Mucosa of descending colon (tissue), 3 donors: ENCODE measurements at regions not wholly inside any gene's neighbourhood (a gene's known extent, or its start where the extent isn't known, plus 50 kb on each side); places are given as distances from the start of the nearest gene placed in this dataset.
"Not testable (repeated sequence)": the region's sequence is repeated elsewhere in the genome, so short reads cannot be mapped to it uniquely, and the experiment has no call there.

ENCODE experiments used
- ATAC-seq: fragments of 200-7000 bp; cut with Tn5 transposase; one replicate; pipeline ENCODE4 v1.9.1; 2020; ENCODE audit warnings: mild to moderate bottlenecking, moderate library complexity
- DNase-seq, 3 donors: peaks; one replicate each; pipeline ENCODE4 v3.0.0-alpha.2; 2020
- H3K36me3 ChIP-seq: fragments of 200-600 bp; one replicate; pipeline ENCODE4 v1.8.0; 2021; ENCODE audit warnings: low read depth, mild to moderate bottlenecking
- H3K4me1 ChIP-seq: fragments of 200-600 bp; one replicate; pipeline ENCODE4 v1.8.0; 2021; ENCODE audit warnings: low read depth, mild to moderate bottlenecking
- H3K4me3 ChIP-seq: fragments of 200-600 bp; one replicate; pipeline ENCODE4 v1.8.0; 2021; ENCODE audit warnings: mild to moderate bottlenecking
- H3K9me3 ChIP-seq: fragments of 200-600 bp; one replicate; pipeline ENCODE4 v1.8.0; 2021; ENCODE audit warnings: mild to moderate bottlenecking
- CTCF ChIP-seq: fragments of 200-600 bp; IDR thresholded peaks from one replicate; pipeline ENCODE4 v1.8.0; 2022; ENCODE audit warnings: antibody characterized with exemption, mild to moderate bottlenecking
- intact Hi-C, 2 donors: fragments of 100-400 bp; cut with DNase I in 1 of 2; cut with micrococcal nuclease in 1 of 2; formaldehyde crosslinking; loops; one replicate each; pipeline versions ENCODE4 v1.11.0 to v1.11.1; 2022; cut with DNase I, micrococcal nuclease
- donor health status: DM: no; HTN: no; CAD: no; lungs with moderate emphysema.
- donor health status: DM: no; HTN: no; CAD: no.
- donor health status: DM: no; HTN: yes; CAD: no.

DNA sequence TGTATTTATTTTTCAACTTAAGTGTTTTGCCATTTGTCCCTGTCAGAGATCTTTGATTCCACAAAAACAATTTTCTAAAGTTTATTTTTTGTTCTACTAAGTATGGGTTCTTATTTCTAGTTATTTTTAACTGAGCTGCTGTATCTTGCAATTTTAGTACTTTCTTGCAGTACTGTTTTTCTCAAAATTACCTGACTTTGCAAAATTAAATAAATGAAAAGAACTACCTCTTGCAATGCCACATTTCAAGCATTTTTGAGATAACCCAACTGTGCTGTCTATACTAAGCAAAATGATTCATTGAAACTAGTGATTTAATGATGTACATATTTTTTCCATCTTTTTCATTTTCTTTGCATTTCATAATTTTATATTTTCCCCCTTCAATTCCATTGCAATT is 71.5 kb upstream of the ADGRL2 start:
- TF ChIP-seq CTCF, result no peak
- DNase-seq (no peak), ATAC-seq (no peak)
- intact Hi-C loops, result no loop called here
- H3K36me3 ChIP-seq, result no peaks in the 10 kb centered on the region
- H3K4me3 ChIP-seq, result no peak overlapping the region
- H3K4me1 ChIP-seq, result peaks cover 5% of the 10 kb centered on the region
- no peaks in the 10 kb centered on the region for H3K9me3 ChIP-seq

GRCh38 chr1:81725823-81726222 is 74.9 kb upstream of the ADGRL2 start:
- ATAC-seq (no peak), DNase-seq (no peak)
- intact Hi-C loops, result no loop called here
- TF ChIP-seq CTCF, result no peak
- Histone ChIP-seq H3K4me3 (no peak overlapping the region), H3K4me1 (no peaks in the 10 kb centered on the region), H3K9me3 (no peaks in the 10 kb centered on the region), H3K36me3 (no peaks in the 10 kb centered on the region)

DNA sequence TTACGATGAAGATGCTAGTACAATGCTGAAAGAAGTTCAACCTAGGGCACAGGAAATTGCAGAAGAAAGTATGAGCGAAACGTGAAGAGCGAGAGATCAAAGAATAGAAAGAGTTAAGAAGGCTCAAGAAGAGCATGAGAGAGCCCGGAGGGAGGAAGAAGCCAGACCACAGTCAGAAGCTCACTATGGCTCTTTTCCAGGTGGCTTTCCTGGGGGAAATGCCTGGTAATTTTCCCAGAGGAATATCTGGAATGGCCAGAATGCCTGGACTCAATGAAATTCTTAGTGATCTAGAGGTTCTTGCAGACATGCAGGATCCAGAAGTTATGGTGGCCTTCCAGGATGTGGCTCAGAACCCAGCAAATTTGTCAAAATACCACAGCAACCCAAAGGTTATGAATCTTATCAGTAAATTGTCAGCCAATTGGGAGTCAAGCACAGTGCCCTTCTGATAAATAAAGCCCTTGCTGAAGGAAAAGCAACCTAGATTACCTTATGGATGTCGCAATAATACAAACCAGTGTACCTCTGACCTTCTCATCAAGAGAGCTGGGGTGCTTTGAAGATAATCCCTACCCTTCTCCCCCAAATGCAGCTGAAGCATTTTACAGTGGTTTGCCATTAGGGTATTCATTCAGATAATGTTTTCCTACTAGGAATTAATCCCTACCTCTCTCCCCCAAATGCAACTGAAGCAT is 78.0 kb upstream of the ADGRL2 start:
- H3K36me3 ChIP-seq, ATAC-seq, H3K4me1 ChIP-seq, intact Hi-C loops, H3K9me3 ChIP-seq, DNase-seq, H3K4me3 ChIP-seq: not testable (repeated sequence)

- ATAC-seq, H3K36me3 ChIP-seq, DNase-seq, H3K9me3 ChIP-seq, H3K4me1 ChIP-seq, intact Hi-C loops, H3K4me3 ChIP-seq: not testable (repeated sequence)
These were observed 80.5 kb upstream of the ADGRL2 start for GRCh38 chr1:81720256-81720655.

DNA sequence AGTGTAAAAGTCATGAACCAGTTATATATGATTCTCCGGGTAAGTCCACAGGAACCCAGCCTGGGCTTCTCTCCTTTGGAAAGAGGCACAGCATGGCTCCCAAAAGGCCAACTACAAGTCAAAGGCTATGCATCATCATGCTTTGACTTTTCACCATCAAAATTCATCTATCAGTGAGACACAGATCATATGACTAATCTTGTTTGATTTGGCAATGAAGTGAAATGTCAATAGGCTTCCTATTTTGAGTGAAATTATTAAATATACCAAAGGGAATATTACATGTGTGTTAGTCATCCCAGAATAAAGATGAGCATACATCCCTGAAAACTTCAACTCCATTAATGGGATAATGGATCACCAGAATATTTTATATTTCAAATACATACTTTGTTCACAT is 83.5 kb upstream of the ADGRL2 start:
- Histone ChIP-seq H3K9me3 (no peaks in the 10 kb centered on the region), H3K36me3 (no peaks in the 10 kb centered on the region), H3K4me1 (no peaks in the 10 kb centered on the region), H3K4me3 (no peak overlapping the region)
- intact Hi-C loops, result no loop called here
- no peak for DNase-seq
- no peak for ATAC-seq
- no peak for TF ChIP-seq CTCF

- Histone ChIP-seq H3K36me3 (no peaks in the 10 kb centered on the region), H3K9me3 (no peaks in the 10 kb centered on the region), H3K4me1 (no peaks in the 10 kb centered on the region), H3K4me3 (no peak overlapping the region)
- DNase-seq (no peak), ATAC-seq (no peak)
- TF ChIP-seq CTCF, result no peak
- intact Hi-C loops, result no loop called here
These were observed 85.3 kb upstream of the ADGRL2 start for GRCh38 chr1:81715391-81715790.

DNA sequence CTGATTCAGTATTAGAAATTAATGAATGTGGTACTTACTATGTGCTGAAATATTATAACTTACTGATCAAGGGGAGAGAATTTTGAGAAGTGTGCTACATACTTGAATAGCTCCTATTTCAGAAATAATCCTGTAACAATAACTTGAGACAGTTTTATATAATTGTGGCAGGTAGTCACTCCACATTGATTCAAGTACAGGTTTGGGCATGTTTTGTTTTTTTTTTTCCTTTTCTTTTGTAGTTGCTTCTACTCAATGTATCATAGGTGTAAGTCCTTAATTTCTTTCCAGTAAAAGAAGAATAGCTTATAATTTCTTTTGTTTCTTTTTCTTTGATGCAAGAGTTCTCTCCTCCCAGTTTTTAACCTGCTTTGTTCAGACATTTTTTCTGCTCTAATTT is 86.1 kb upstream of the ADGRL2 start:
- intact Hi-C loops, result no loop called here

More for the DNA sequence above, 86.1 kb upstream of the ADGRL2 start:
- DNase-seq (no peak), ATAC-seq (no peak)
- no peak for TF ChIP-seq CTCF
- no peaks in the 10 kb centered on the region for H3K36me3 ChIP-seq
- H3K4me1 ChIP-seq, result no peaks in the 10 kb centered on the region
- no peak overlapping the region for H3K4me3 ChIP-seq
- H3K9me3 ChIP-seq, result no peaks in the 10 kb centered on the region
